ENCODE measurements at regions not wholly inside any gene's neighbourhood (a gene's known extent, or its start where the extent isn't known, plus 50 kb on each side); places are given as distances from the start of the nearest gene placed in this dataset.
A peak's percentile ranks its signal among the peaks of the same experiment; 100 is the strongest.
"Not testable (repeated sequence)": the region's sequence is repeated elsewhere in the genome, so short reads cannot be mapped to it uniquely, and the experiment has no call there.

DNA sequence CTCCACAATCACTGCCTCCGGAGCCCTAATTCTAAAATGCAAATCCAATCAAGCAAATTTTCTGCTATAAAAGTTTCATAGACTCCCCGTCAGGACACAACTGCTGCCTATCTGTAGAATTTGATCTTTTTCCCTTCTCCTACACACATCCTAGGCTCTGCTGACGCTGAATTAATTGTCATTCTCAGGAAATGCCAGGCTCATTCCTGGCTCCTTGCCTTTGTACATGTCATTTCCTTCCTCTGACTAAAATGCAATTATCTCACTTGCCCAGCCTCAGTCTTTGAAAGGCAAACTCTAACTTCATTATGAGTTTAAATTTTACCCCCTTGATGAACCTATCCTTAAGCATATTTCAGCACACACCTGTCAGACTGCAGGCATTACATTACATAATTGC is 844.9 kb upstream of the CRIM1 start:
- no peak for DNase-seq

DNA sequence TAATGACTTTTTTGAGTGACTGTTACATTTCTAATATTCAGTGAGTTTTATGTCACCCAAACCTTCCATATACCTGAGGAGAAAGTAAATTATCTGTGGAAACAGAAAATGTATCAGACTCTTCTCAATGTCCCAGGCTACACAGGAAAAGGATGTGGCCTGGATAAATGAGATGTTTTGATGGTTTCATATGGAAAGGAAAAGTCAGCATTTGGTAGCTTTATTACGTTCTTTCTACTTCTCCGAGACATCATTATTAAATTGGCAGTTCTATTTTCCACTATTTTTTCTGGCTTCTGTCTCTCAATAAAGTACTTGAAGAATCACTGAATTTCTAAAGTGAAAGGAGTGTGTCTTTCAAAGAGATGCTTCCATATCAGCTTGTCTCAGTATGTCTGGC is 847.0 kb upstream of the CRIM1 start:
- DNase-seq, result no peak

GRCh38 chr2:35504419-35504818 is 851.2 kb upstream of the CRIM1 start:
- no peak for DNase-seq

DNA sequence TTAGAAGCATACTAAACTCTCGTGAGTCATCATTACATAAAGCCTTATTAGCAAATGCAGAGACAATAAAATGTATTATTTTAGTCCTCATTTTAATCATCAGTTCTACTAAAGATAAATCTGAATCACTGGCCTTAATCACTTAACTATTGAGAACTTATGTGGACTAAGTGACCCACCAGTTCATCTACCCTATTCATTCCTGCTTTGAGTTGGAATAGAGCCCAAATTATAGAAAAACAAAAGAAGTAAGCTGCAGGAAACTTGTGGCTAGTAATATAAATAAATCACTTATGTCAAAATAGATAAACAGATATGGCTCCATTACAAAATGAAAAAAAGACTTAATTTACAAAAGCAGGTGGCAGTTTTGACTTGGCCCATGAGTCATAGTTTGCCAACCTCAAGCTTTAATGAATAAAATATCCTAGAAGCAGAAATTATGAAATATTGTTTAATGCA is 851.8 kb upstream of the CRIM1 start:
- no peak for DNase-seq

DNA sequence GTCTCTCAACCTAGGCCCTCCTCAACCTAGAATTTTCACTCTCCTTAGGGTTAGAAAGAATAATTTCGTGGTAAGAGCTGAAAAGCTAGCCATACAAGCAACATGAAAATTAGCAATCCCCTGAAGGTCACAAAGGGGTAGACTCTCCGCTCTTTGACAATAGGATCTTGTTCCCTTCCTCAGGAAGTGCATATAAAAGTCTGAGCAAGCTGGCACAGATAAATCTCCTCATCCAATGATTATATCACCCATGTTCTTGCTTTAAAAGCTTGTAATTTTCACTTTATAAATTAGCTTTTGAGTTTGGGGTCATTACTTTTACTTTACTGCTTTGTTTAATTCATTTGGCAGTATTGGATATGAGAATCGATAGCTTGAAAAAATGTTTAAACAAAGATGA is 852.3 kb upstream of the CRIM1 start:
- DNase-seq, result no peak

DNA sequence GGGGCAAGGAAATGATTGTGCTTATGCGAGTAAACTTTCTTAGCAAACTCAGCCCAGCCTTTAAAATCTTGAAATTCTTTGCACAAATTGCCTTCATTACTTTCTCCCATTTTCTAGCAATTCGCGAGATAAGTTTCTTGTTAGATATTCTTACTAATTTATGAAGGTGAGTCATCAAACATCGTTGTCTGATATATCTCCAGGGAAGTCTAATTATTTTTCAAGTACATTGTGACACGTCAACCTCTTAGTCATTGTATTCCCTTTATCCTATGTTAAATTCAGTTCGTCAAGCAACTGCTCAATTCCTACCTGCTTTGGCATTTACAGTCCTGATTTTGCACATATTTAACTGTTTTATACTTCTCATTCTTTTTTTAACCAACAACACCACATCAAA is 854.5 kb upstream of the CRIM1 start:
- DNase-seq, result no peak

DNA sequence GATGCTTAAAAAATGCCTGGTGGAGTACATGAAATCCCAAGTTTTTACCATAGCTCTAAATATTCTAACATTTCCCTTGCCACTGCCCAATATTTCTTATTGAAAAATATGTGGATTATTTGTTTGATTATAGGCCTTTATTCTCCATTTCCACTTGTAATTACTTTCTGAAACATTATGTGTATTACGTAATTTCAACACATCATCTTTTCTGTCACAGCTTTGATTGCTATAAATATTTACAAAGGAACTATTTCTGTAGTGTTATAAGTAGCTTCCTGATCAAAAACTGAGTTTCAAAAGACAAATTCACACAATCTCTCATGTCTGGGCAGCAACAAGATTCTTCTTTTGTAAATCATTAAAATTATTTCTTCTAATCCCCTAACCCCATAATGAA is 859.6 kb upstream of the CRIM1 start:
- DNase-seq, result no peak

GRCh38 chr2:35495182-35495581 is 860.4 kb upstream of the CRIM1 start:
- no peak for DNase-seq

- DNase-seq, result not testable (repeated sequence)
These were observed 877.5 kb upstream of the CRIM1 start for GRCh38 chr2:35478121-35478520.

- no peak for DNase-seq
These were observed 887.3 kb upstream of the CRIM1 start for GRCh38 chr2:35468245-35468644.

DNA sequence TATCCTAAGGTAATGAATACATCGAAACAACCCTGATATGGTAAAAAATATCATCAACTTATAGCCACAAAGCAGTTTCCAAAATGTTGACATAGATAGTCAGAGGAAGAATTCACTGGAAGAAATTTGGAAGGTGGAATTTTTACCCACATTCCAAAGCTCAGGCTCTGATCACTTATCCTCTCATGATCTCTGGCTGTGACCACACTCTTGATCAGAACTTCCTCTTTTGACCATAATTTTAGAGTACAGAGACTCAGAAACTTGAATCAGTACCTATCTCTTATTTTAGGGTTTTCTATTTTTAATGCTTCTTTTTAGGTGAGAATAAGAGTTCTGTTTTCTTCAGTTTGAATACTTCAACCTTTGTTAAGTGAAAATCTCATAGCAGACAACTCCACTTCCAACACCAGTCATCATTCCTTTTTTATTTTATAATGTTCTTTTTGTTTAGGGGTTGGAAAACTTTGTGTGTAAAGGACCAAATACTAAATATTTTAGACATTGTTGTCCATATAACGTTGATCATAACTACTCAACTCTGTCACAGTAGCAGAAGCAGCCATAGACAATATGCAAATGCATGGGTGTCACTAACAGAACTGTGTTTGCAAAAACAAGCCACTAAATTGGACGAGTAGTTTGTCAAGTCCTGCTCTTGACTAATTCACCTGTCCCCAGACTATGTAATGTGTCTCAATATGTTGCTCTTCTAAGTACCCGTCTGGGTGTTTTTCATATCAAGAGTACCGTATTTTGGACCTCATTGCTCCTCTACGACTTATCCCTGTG is 891.6 kb upstream of the CRIM1 start:
- DNase-seq, result no peak

DNA sequence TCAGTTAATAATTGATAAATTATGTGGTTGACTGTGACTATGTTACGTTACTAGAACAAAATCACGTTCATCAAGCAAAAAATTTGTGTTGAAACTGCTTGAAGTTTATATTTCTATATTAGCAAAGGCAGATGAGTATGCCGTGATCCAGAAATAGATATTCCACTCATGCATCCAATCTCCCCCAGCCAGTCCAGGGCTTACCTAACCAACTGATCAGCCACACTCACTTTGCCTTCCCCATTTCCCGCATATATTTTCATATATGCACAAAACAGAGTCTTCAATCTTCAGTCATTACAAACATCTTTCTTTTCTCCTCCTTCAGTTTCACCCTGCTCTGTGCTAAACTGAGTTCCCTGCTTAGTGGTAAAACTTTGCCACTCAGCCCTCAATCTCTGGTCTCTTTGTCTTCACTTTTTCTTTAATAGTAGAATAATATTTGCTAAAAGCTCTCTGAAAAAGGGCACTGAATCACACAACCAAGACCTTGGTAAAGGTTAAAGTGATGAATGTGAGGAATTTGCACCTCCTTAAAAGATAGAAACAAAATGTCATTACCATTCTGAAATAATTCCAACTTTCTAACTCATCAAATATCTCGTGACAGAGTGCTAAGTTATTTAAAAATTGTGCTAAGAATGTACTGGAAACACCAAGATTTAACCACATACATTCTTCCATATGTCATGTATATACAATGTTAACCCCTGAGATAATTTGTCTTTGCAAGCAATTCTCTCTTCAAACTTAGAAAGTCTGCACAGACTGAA is 893.2 kb upstream of the CRIM1 start:
- DNase-seq, result no peak

- DNase-seq, result no peak
These were observed 894.2 kb upstream of the CRIM1 start for GRCh38 chr2:35461406-35461805.

DNA sequence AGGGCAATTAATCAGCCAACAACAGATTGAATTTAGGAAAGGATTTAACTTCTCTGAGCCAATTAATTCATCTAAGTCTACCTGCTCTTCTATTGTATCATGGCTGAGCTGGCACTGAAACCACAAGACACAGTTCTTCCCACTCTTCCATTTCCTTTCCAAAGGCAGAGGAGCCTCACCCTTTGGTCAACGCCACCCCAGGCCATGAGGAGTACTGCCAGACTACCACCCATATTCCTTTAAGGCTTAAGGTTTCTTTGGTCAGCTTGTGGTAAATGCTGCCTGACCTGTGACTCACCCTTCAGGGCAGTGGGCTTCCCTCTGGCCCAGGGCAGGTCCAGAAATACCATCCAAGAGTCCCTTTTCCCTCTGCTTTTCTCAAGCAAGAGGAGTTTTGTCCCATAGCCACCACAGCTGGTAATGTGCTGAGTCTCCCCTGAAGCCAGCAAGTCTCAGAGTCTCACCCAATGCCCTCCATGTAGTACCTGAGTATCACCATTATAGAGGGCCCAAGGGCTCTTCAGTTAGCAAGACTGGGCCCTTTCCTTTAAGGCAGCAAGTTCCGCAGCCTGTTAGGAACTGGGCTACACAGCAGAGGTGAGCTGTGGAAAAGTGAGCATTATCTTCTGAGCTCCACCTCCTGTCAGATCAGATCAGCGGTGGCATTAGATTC is 900.5 kb upstream of the CRIM1 start:
- no peak for DNase-seq

- no peak for DNase-seq
These were observed 907.8 kb upstream of the CRIM1 start for GRCh38 chr2:35447821-35448220.

- DNase-seq, result no peak
These were observed 908.4 kb upstream of the CRIM1 start for GRCh38 chr2:35447215-35447614.

DNA sequence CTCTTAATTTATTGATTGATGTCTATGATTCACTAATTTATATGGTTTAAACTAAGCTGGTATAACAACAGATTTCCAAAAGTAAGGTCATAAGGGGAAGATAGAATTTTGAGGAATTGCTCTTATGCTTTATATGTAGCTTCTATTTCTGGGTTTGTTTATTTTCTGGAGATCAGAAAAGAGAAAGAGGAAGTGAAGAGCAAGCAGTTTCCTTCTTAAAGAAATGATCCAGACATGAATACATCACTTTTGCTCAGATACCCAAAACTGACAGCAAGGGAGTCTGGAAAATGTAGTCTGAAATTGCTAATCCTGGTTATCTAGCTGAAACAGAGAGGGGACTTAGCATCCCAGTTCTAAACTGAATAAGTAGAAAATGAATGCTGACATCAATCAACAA is 912.5 kb upstream of the CRIM1 start:
- no peak for DNase-seq

- DNase-seq, result not testable (repeated sequence)
These were observed 914.0 kb upstream of the CRIM1 start for GRCh38 chr2:35441575-35441974.

DNA sequence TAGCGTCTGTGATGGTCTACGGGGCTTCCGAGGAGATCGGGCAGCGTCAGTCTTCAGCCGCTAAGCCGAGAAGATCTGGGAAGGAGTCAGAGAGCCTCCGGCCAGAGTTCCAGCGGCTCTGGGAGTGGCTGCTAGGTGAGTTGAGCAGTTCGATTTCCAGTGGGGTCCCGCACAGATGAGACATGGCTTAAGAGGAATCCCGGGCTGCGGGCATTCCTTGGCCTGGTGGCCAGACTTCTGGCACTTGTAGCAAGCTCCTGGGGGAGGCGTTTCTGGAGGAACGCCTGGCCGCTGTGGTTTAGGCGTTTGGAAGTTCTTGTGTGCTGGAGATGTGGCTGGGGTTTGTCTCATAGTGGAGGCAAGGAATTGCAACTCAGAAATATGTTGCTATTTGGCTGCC is 915.3 kb upstream of the CRIM1 start:
- DNase-seq, result not testable (repeated sequence)

GRCh38 chr2:35436893-35437292 is 918.7 kb upstream of the CRIM1 start:
- DNase-seq, result not testable (repeated sequence)

DNA sequence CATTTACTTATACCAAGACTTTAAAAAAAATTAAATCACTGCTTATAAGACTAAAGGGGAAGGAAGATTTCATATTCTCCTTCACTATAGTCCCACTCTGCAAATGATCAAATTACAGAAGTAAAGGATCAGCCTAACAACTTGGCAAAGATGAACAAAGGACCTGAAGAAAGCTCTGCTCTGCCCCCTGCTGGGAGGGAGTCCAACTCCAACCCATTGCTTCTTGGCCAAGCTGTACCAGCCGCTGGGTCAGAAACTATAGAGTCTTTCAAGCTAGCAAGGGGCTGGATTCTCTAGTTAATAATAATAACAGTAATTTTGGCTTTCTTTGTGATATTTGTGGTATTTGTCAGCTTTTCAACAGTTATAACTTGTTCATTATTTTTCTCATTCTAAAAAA is 927.0 kb upstream of the CRIM1 start:
- peak; percentile 25 for DNase-seq

DNA sequence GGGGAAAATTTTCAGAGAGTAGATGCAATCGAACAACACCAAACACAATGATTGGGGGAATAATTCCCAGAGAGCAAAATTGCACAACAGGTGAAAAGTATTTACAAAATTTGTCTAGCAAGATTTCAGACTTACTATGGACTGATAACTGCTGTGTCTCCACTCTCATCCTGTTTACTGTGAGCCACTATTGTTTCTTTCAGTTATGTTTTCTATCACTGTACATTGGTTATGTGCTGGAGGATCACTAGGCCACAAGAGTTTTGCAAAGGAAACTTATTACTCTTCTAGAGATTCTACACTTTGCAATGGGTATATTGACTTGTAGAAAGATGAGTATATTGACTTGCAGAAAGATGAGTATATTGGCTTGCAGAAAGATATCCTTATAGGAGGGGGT is 934.1 kb upstream of the CRIM1 start:
- DNase-seq, result no peak

- no peak for DNase-seq
These were observed 938.3 kb upstream of the CRIM1 start for GRCh38 chr2:35417293-35417692.

Data from right hindlimb (tissue), 1 donor.